DND-41 (cell line): ENCODE measurements at regions not wholly inside any gene's neighbourhood (a gene's known extent, or its start where the extent isn't known, plus 50 kb on each side); places are given as distances from the start of the nearest gene placed in this dataset.

Source experiments
- ATAC-seq: fragments of 200-7000 bp; cut with Tn5 transposase; 3 replicates; pipeline ENCODE4 v1.9.1; 2021; ENCODE audit warnings: low read depth; ENCODE audit not compliant: insufficient read depth
- DNase-seq: peaks from one replicate; pipeline ENCODE4 v3.0.0-alpha.2; 2020
- H2AFZ ChIP-seq: 2 replicates; pipeline ENCODE4 v1.6.0; 2012; ENCODE audit warnings: low read depth, low read length
- H3K27ac ChIP-seq: 2 replicates; pipeline ENCODE4 v1.5.1; 2012; ENCODE audit warnings: low read length, inconsistent platforms
- H3K27me3 ChIP-seq: fragments of 200-600 bp; sonication (generic); 2 replicates; pipeline ENCODE4 v1.6.0; 2012; ENCODE audit warnings: low read length, mild to moderate bottlenecking, inconsistent platforms; ENCODE audit not compliant: insufficient read depth, poor library complexity
- H3K36me3 ChIP-seq: 2 replicates; pipeline ENCODE4 v1.5.1; 2012; ENCODE audit warnings: low read length, inconsistent platforms; ENCODE audit not compliant: insufficient read depth
- H3K4me1 ChIP-seq: 2 replicates; pipeline ENCODE4 v1.5.1; 2012; ENCODE audit warnings: mild to moderate bottlenecking, low read length; ENCODE audit not compliant: insufficient read depth
- H3K4me2 ChIP-seq: 2 replicates; pipeline ENCODE4 v1.6.0; 2012; ENCODE audit warnings: mild to moderate bottlenecking, moderate library complexity, low read length, inconsistent platforms; ENCODE audit not compliant: insufficient read depth
- H3K4me3 ChIP-seq, 2 experiments: fragments of 200-600 bp in 1 of 2; shearing (Covaris generic) in 1 of 2; 2 replicates each; pipeline ENCODE4 v1.5.1; 2012 to 2016; ENCODE audit warnings: inconsistent platforms in 2 of 2, low read length in 2 of 2, mild to moderate bottlenecking in 2 of 2, low read depth in 1 of 2, moderate library complexity in 1 of 2
- H3K79me2 ChIP-seq: 2 replicates; pipeline ENCODE4 v1.6.0; 2012; ENCODE audit warnings: low read length, inconsistent platforms; ENCODE audit not compliant: insufficient read depth
- H3K9ac ChIP-seq: 2 replicates; pipeline ENCODE4 v1.6.0; 2012; ENCODE audit warnings: low read depth, mild to moderate bottlenecking, inconsistent platforms, low read length, moderate library complexity
- H3K9me3 ChIP-seq: 2 replicates; pipeline ENCODE4 v1.5.1; 2012; ENCODE audit warnings: low read length, moderate library complexity, mild to moderate bottlenecking, inconsistent platforms; ENCODE audit not compliant: insufficient read depth, severe bottlenecking
- H4K20me1 ChIP-seq: 2 replicates; pipeline ENCODE4 v1.6.0; 2012; ENCODE audit warnings: low read length; ENCODE audit not compliant: insufficient read depth
- EZH2 ChIP-seq: IDR thresholded peaks from 3 replicates; pipeline ENCODE4 v1.6.1; 2012; ENCODE audit warnings: borderline replicate concordance, low read depth, mild to moderate bottlenecking, moderate library complexity, low read length, inconsistent platforms; ENCODE audit not compliant: severe bottlenecking
- TF ChIP-seq, protein P1 (sequence below): IDR thresholded peaks from 2 replicates; pipeline ENCODE4 v1.5.1; 2012; ENCODE audit warnings: borderline replicate concordance, low read length, moderate library complexity, mild to moderate bottlenecking; ENCODE audit not compliant: poor library complexity, severe bottlenecking; ENCODE audit errors: extremely low read depth

GRCh38 chr17:55988861-55989260 lies 164.4 kb upstream of the ANKFN1 start:
- no peaks in the 10 kb centered on the region for H4K20me1 ChIP-seq
- no peaks in the 10 kb centered on the region for H3K36me3 ChIP-seq

DNA sequence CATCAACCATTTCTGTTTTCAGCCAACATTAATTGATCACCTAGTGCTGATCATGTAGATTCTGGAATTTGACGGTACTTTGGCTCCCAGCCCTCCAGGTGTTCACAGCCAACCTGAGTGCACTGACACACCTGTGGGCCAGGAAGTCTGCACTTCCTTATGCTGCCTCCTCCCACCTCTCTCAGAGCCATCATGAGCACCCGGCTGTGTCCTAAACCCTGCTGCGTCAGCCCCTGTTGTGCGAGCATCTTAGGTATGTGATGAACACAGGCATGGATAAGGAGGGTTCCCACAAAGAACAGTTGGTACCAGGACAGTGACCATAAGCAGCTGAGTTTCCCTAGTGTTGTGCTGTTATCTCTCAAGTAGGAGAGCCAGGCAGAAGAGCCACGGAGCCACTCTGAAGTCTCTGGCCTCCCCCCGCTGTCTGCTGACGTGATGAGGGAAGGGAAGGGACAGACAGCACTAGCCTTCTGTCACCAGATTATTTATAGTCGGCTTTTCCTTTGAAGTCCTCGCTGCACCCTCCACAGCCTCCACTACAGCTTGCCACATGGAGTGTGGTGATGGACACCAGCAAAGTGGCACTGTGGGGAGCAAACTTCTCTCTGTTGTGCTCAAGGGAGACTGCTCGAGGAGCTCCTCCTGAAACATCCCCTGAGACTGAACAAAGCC lies 162.8 kb upstream of the ANKFN1 start:
- DNase-seq (no peak), ATAC-seq (no peak)
- H3K79me2 ChIP-seq, result no peaks in the 10 kb centered on the region
- peaks cover 12% of the 10 kb centered on the region for H3K9me3 ChIP-seq
- H3K9ac ChIP-seq, result no peak overlapping the region
- no peak overlapping the region for H3K27ac ChIP-seq
- no peak overlapping the region for H3K4me3 ChIP-seq
- H3K4me2 ChIP-seq, result no peak overlapping the region
- H3K27me3 ChIP-seq, result no peaks in the 10 kb centered on the region
- no peaks in the 10 kb centered on the region for H3K36me3 ChIP-seq
- no peak overlapping the region for H2AFZ ChIP-seq
- no peaks in the 10 kb centered on the region for H3K4me1 ChIP-seq
- TF ChIP-seq EZH2, result no peak
- TF ChIP-seq, protein P1, sequence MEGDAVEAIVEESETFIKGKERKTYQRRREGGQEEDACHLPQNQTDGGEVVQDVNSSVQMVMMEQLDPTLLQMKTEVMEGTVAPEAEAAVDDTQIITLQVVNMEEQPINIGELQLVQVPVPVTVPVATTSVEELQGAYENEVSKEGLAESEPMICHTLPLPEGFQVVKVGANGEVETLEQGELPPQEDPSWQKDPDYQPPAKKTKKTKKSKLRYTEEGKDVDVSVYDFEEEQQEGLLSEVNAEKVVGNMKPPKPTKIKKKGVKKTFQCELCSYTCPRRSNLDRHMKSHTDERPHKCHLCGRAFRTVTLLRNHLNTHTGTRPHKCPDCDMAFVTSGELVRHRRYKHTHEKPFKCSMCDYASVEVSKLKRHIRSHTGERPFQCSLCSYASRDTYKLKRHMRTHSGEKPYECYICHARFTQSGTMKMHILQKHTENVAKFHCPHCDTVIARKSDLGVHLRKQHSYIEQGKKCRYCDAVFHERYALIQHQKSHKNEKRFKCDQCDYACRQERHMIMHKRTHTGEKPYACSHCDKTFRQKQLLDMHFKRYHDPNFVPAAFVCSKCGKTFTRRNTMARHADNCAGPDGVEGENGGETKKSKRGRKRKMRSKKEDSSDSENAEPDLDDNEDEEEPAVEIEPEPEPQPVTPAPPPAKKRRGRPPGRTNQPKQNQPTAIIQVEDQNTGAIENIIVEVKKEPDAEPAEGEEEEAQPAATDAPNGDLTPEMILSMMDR, result no peak
- H4K20me1 ChIP-seq, result no peaks in the 10 kb centered on the region

More at GRCh38 chr17:55988861-55989260, 164.4 kb upstream of the ANKFN1 start:
- Histone ChIP-seq H3K4me3 (no peak overlapping the region), H2AFZ (peak overlapping the region; percentile 43; the same call in 1 of the 2 replicates), H3K4me2 (no peak overlapping the region), H3K9me3 (peaks cover 9% of the 10 kb centered on the region), H3K27me3 (no peaks in the 10 kb centered on the region), H3K9ac (no peak overlapping the region), H3K27ac (no peak overlapping the region), H3K79me2 (no peaks in the 10 kb centered on the region), H3K4me1 (no peaks in the 10 kb centered on the region)
- ATAC-seq (no peak), DNase-seq (no peak)
- TF ChIP-seq, protein P1, result no peak
- no peak for TF ChIP-seq EZH2

GRCh38 chr17:55996826-55997225 lies 156.4 kb upstream of the ANKFN1 start:
- H3K4me3 ChIP-seq, result no peak overlapping the region
- no peaks in the 10 kb centered on the region for H3K27me3 ChIP-seq
- peaks cover 15% of the 10 kb centered on the region for H3K9me3 ChIP-seq
- H3K4me2 ChIP-seq, result no peak overlapping the region
- H3K4me1 ChIP-seq, result peaks cover 8% of the 10 kb centered on the region
- no peak for ATAC-seq
- H4K20me1 ChIP-seq, result no peaks in the 10 kb centered on the region
- H3K9ac ChIP-seq, result no peak overlapping the region
- DNase-seq, result no peak
- no peak overlapping the region for H2AFZ ChIP-seq
- no peaks in the 10 kb centered on the region for H3K36me3 ChIP-seq
- TF ChIP-seq, protein P1, result peak; percentile 52
- no peak for TF ChIP-seq EZH2
- H3K79me2 ChIP-seq, result no peaks in the 10 kb centered on the region
- no peak overlapping the region for H3K27ac ChIP-seq
